ENCODE measurements at regions not wholly inside any gene's neighbourhood (a gene's known extent, or its start where the extent isn't known, plus 50 kb on each side); places are given as distances from the start of the nearest gene placed in this dataset.

DNA sequence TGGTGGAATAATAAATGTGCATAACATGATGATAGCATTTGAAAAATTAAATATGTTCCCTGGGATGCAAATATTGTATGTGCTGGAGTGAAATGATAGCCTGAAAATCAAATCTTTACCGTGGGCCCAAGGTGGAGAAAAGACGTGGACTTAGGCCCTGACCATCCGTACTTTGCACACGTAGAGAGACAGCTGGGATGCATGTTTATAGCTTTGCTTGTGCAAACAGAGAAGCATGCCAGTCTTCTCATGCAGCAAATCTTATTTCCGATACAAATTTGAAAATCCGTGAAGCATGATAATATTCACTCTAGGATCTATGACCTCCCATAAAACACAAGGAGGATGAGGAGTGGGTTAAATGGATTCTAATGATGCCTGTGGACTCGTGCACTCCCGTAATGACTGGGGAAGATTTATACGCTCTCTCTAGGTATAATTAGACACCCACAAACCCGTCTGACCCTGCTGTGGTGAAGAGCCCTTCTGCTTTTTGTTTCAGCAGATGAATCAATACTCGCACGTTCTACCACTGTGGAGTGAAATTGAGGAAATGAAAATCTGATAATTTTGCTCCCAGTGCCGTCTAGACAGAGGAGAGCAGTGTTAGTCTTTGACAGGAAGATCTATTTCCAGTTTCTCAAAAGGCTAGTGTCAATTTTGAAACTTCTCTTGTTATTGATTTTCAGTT is 810.3 kb upstream of the SALL3 start:
- TF ChIP-seq, protein P1, sequence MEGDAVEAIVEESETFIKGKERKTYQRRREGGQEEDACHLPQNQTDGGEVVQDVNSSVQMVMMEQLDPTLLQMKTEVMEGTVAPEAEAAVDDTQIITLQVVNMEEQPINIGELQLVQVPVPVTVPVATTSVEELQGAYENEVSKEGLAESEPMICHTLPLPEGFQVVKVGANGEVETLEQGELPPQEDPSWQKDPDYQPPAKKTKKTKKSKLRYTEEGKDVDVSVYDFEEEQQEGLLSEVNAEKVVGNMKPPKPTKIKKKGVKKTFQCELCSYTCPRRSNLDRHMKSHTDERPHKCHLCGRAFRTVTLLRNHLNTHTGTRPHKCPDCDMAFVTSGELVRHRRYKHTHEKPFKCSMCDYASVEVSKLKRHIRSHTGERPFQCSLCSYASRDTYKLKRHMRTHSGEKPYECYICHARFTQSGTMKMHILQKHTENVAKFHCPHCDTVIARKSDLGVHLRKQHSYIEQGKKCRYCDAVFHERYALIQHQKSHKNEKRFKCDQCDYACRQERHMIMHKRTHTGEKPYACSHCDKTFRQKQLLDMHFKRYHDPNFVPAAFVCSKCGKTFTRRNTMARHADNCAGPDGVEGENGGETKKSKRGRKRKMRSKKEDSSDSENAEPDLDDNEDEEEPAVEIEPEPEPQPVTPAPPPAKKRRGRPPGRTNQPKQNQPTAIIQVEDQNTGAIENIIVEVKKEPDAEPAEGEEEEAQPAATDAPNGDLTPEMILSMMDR (IDR thresholded peaks at IDR 0.05), result no peak
- Mint-ChIP-seq H3K27me3 (ENCODE audit: low read depth, poor library complexity) (peaks cover 7% of the 10 kb centered on the region), H3K4me1 (peaks cover 26% of the 10 kb centered on the region), H3K9me3 (no peaks in the 10 kb centered on the region), H3K4me3 (no peak overlapping the region), H3K36me3 (ENCODE audit: low read depth) (no peaks in the 10 kb centered on the region), H3K27ac (no peak overlapping the region)
- no peak for DNase-seq

DNA sequence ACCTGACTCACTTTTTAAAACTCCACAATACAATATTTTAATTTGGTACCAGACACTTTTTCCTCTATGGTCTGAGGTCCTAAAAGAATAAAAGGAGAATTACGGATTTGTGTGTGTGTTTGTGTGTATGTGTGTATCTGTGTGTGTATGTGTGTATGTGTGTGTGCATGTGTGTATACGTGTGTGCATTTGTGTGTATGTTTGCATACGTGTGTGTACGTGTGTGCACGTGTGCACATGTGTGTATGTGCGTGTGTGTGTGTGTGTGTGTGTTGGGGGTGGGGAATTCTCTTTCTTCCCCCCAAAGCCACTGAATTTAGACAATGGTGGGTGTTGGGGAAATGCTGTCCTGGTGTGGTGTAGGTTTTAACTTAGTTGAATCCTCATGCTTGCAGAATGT is 807.7 kb upstream of the SALL3 start:
- Mint-ChIP-seq H3K36me3 (ENCODE audit: low read depth) (no peaks in the 10 kb centered on the region), H3K27ac (no peak overlapping the region), H3K4me1 (peaks cover 25% of the 10 kb centered on the region)

DNA sequence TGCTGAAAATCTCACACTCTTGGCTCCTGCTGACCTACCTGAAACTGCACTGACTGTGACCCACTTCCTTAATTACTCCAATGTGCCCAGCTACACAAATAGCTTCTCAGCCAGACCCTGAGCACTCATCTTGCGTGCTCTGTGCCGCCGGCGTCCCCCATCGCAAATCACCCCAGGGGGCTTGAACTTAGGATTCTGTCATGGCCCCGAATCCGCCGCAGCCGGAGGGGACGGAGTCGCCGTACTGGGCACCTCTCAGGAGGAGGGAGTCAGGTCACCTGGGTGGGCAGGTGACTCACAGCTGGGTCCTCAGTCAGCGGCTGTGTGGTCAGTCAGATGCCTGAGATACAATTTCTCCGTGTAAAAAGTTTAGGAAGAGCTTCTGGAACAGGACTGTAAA is 804.9 kb upstream of the SALL3 start:
- Mint-ChIP-seq H3K9me3 (peaks cover 4% of the 10 kb centered on the region), H3K27ac (no peak overlapping the region), H3K36me3 (ENCODE audit: low read depth) (no peaks in the 10 kb centered on the region), H3K4me1 (peaks cover 17% of the 10 kb centered on the region), H3K4me3 (no peak overlapping the region), H3K27me3 (ENCODE audit: low read depth, poor library complexity) (peaks cover 12% of the 10 kb centered on the region)
- DNase-seq, result no peak
- TF ChIP-seq, protein P1 (IDR thresholded peaks at IDR 0.05), result no peak

More for the DNA sequence above, 807.7 kb upstream of the SALL3 start:
- Mint-ChIP-seq H3K9me3 (no peaks in the 10 kb centered on the region), H3K4me3 (no peak overlapping the region), H3K27me3 (ENCODE audit: low read depth, poor library complexity) (peaks cover 7% of the 10 kb centered on the region)
- TF ChIP-seq, protein P1 (IDR thresholded peaks at IDR 0.05), result no peak
- DNase-seq, result no peak

DNA sequence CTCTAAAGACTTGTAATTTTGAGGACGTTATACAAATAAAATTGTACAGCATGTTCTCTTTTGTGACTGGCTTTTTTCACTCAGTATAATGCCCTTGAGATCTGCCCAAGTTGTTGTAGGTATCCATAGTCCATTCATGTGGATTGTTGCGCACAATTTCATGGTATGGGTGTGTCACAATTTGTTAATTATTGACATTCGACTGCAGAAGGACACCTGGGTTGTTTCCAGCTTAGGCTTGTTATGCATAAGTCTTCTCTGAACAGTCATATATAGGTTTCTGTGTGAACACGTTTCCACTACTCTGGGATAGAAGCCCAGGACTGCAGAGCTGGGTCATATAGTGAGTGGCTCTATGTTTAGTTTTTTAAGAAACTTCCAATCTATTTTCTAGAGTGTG is 800.8 kb upstream of the SALL3 start:
- Mint-ChIP-seq H3K36me3 (ENCODE audit: low read depth) (peaks cover 10% of the 10 kb centered on the region), H3K4me3 (no peak overlapping the region), H3K27ac (no peak overlapping the region), H3K4me1 (peaks cover 9% of the 10 kb centered on the region), H3K9me3 (peaks cover 32% of the 10 kb centered on the region), H3K27me3 (ENCODE audit: low read depth, poor library complexity) (peaks cover 5% of the 10 kb centered on the region)
- TF ChIP-seq, protein P1 (IDR thresholded peaks at IDR 0.05), result no peak
- DNase-seq, result no peak

DNA sequence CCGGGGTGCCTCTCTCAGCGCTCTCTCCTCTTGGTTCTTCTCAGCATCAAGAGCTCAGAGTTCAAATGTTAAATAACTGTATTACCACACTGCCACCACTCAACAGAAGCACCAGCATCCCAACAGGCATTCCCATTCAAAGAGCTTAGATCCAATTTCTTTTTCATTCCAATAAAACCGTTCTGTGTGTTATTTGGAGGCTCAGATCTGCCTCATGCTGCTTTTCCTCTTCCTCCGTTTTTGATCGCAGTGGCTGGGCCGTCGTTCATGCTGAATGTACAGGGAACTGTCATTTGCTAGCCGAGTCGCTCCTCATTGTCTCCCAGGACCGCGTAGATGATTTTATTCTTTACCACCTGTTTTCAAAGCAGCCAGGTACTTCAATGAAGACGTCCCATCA is 798.9 kb upstream of the SALL3 start:
- Mint-ChIP-seq H3K27me3 (ENCODE audit: low read depth, poor library complexity) (peaks cover 5% of the 10 kb centered on the region), H3K4me3 (no peak overlapping the region), H3K36me3 (ENCODE audit: low read depth) (peaks cover 15% of the 10 kb centered on the region), H3K4me1 (no peaks in the 10 kb centered on the region), H3K27ac (no peak overlapping the region), H3K9me3 (peaks cover 48% of the 10 kb centered on the region)
- DNase-seq, result no peak
- TF ChIP-seq, protein P1 (IDR thresholded peaks at IDR 0.05), result no peak

DNA sequence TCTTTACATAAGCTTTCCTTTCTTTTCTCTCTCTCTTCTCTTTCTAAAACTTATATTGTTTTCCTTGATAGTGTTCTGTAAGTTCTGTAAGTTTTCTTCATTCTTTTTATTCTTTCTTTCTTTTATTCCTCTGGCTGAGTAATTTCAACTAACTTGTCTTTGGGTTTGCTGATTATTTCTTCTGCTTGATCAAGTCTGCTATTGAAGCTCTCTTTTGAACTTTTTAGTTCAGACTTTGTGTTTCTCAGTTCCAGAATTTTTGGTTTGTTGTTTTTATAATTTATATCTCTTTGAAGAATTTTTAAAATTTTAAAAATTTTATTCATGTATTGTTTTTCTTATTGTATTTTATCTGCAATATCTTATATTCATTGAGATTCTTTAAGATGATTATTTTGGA is 795.8 kb upstream of the SALL3 start:
- H3K4me1 Mint-ChIP-seq, result no peaks in the 10 kb centered on the region
- no peak overlapping the region for H3K4me3 Mint-ChIP-seq
- H3K36me3 Mint-ChIP-seq (ENCODE audit: low read depth), result peaks cover 15% of the 10 kb centered on the region
- no peak for DNase-seq
- H3K27me3 Mint-ChIP-seq (ENCODE audit: low read depth, poor library complexity), result no peaks in the 10 kb centered on the region
- peaks cover 50% of the 10 kb centered on the region for H3K9me3 Mint-ChIP-seq
- TF ChIP-seq, protein P1 (IDR thresholded peaks at IDR 0.05), result no peak
- H3K27ac Mint-ChIP-seq, result no peak overlapping the region
